Smooth muscle cell (in vitro differentiated cells): ENCODE measurements at regions not wholly inside any gene's neighbourhood (a gene's known extent, or its start where the extent isn't known, plus 50 kb on each side); places are given as distances from the start of the nearest gene placed in this dataset.

Experiments
- DNase-seq: peaks from one replicate; lab custom pipeline; 2025; ENCODE audit not compliant: unreplicated experiment; lab: John Stamatoyannopoulos, UW
- H2AFZ ChIP-seq: fragments of 200-600 bp; sonication (generic); 2 replicates; pipeline ENCODE4 v1.6.0; 2016; ENCODE audit warnings: antibody characterized with exemption, low read depth, mild to moderate bottlenecking
- H3F3A ChIP-seq: fragments of 200-600 bp; sonication (generic); 2 replicates; pipeline ENCODE4 v1.6.0; 2017; ENCODE audit warnings: antibody characterized with exemption, low read depth
- H3K27ac ChIP-seq: fragments of 200-600 bp; sonication (generic); 2 replicates; pipeline ENCODE4 v1.5.1; 2016; ENCODE audit warnings: low read depth, mild to moderate bottlenecking
- H3K27me3 ChIP-seq: fragments of 200-600 bp; sonication (generic); 2 replicates; pipeline ENCODE4 v1.6.1; 2016; ENCODE audit warnings: low read depth, mild to moderate bottlenecking
- H3K36me3 ChIP-seq: fragments of 200-600 bp; sonication (generic); 2 replicates; pipeline ENCODE4 v1.5.1; 2016; ENCODE audit warnings: low read depth
- H3K4me1 ChIP-seq: fragments of 200-600 bp; sonication (generic); 2 replicates; pipeline ENCODE4 v1.5.1; 2016; ENCODE audit warnings: low read depth
- H3K4me2 ChIP-seq: fragments of 200-600 bp; sonication (generic); 2 replicates; pipeline ENCODE4 v1.6.0; 2016; ENCODE audit warnings: mild to moderate bottlenecking
- H3K4me3 ChIP-seq: fragments of 200-600 bp; sonication (generic); 2 replicates; pipeline ENCODE4 v1.5.1; 2016; ENCODE audit warnings: mild to moderate bottlenecking
- H3K79me2 ChIP-seq: fragments of 200-600 bp; sonication (generic); 2 replicates; pipeline ENCODE4 v1.6.0; 2016; ENCODE audit warnings: low read depth, mild to moderate bottlenecking
- H3K9ac ChIP-seq: fragments of 200-600 bp; sonication (generic); 2 replicates; pipeline ENCODE4 v1.6.0; 2016; ENCODE audit warnings: low read depth
- H3K9me3 ChIP-seq: fragments of 200-600 bp; sonication (generic); replicated peaks from 2 replicates; pipeline ENCODE4 v1.5.1; 2016; ENCODE audit warnings: low read depth
- H4K20me1 ChIP-seq: fragments of 200-600 bp; sonication (generic); 2 replicates; pipeline ENCODE4 v1.6.0; 2016; ENCODE audit warnings: low read depth
- CTCF ChIP-seq: fragments of 200-600 bp; sonication (generic); IDR thresholded peaks from 2 replicates; pipeline ENCODE4 v1.5.1; 2017; ENCODE audit warnings: borderline replicate concordance, mild to moderate bottlenecking, antibody characterized with exemption; ENCODE audit not compliant: insufficient read depth, poor library complexity, severe bottlenecking
- WGBS: methylation state at CpG from one replicate; pipeline ENCODE4 v1.1.7; 2016; ENCODE audit warnings: low lambda C conversion rate; 5-methylcytosine and 5-hydroxymethylcytosine counted together

GRCh38 chr14:22419620-22420019 is 169.4 kb downstream of the DAD1 start:
- Histone ChIP-seq H3F3A (no peaks in the 10 kb centered on the region), H3K9ac (no peak overlapping the region), H4K20me1 (no peaks in the 10 kb centered on the region), H2AFZ (no peak overlapping the region), H3K79me2 (no peaks in the 10 kb centered on the region), H3K4me3 (no peak overlapping the region), H3K4me2 (no peak overlapping the region), H3K9me3 (no peaks in the 10 kb centered on the region), H3K36me3 (no peaks in the 10 kb centered on the region), H3K27me3 (no peaks in the 10 kb centered on the region), H3K4me1 (peaks cover 3% of the 10 kb centered on the region), H3K27ac (no peak overlapping the region)
- no peak for TF ChIP-seq CTCF
- no peak for DNase-seq
- WGBS: 60% methylated on average over 3 of the region's 3 CpGs

- Histone ChIP-seq H3K27ac (no peak overlapping the region), H3K4me3 (no peak overlapping the region)
- 59% methylated on average over 5 of the region's 5 CpGs for WGBS
Observed at GRCh38 chr14:22418631-22419030, 170.4 kb downstream of the DAD1 start.

DNA sequence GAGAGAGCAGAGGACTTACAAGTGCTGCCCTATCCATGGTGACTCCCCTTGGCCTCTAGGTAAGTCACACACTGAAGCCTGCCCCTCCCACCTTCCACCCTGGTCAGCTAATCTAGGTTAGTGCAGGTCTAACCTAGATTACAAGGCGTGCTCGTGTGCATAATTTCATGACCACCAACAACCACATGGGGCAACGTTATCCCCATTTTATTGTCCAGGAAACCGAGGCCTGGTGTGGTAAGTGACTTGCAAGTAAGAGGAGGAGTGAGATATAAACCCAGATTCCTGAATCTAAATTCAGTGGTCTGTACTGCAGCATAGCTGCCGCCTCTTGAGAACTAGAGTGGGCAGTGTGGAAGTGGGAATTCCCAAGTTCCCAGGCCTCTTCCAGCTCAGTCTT is 171.1 kb downstream of the DAD1 start:
- Histone ChIP-seq H3F3A (no peaks in the 10 kb centered on the region), H3K79me2 (no peaks in the 10 kb centered on the region), H2AFZ (no peak overlapping the region), H3K4me2 (no peak overlapping the region), H3K4me3 (no peak overlapping the region), H3K9me3 (no peaks in the 10 kb centered on the region), H4K20me1 (no peaks in the 10 kb centered on the region), H3K36me3 (no peaks in the 10 kb centered on the region), H3K27ac (no peak overlapping the region), H3K9ac (no peak overlapping the region), H3K27me3 (no peaks in the 10 kb centered on the region), H3K4me1 (peaks cover 15% of the 10 kb centered on the region)
- 92% methylated on average over 5 of the region's 5 CpGs for WGBS
- TF ChIP-seq CTCF: no peak
- DNase-seq: no peak

More at GRCh38 chr14:22418631-22419030, 170.4 kb downstream of the DAD1 start:
- Histone ChIP-seq H4K20me1 (no peaks in the 10 kb centered on the region), H3K4me1 (peaks cover 8% of the 10 kb centered on the region), H3K79me2 (no peaks in the 10 kb centered on the region), H3K27me3 (no peaks in the 10 kb centered on the region), H3K36me3 (no peaks in the 10 kb centered on the region), H3K4me2 (no peak overlapping the region), H3F3A (no peaks in the 10 kb centered on the region), H3K9ac (no peak overlapping the region), H2AFZ (no peak overlapping the region), H3K9me3 (no peaks in the 10 kb centered on the region)
- no peak for DNase-seq
- TF ChIP-seq CTCF: no peak

DNA sequence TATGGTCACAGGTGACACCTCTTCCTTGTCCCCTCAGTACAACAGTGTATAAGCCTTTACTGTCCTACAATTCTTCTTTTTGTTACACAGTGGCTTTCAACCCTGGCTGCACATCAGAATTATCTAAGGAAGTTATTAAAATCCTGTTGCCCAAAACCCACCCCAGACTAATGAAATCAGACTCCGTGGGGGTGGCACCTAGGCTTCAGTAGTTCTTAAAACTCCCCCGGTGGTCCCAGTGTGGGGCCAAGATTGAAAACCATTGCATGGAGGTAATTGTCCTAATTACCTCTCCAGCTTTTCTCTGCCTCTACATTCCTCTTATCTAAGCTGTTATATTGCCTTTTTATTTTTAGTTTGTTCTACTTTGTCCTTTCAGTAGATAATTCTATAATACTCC is 172.8 kb downstream of the DAD1 start:
- H3K4me1 ChIP-seq: peaks cover 29% of the 10 kb centered on the region
- H4K20me1 ChIP-seq: no peaks in the 10 kb centered on the region
- no peak overlapping the region for H3K27ac ChIP-seq
- H3K4me3 ChIP-seq: no peak overlapping the region
- no peak overlapping the region for H3K9ac ChIP-seq
- no peak for DNase-seq
- WGBS: 87% methylated on average over 2 of the region's 2 CpGs
- H3F3A ChIP-seq: no peaks in the 10 kb centered on the region
- no peaks in the 10 kb centered on the region for H3K9me3 ChIP-seq
- H3K4me2 ChIP-seq: no peak overlapping the region
- H2AFZ ChIP-seq: no peak overlapping the region
- no peaks in the 10 kb centered on the region for H3K79me2 ChIP-seq
- no peaks in the 10 kb centered on the region for H3K36me3 ChIP-seq
- H3K27me3 ChIP-seq: no peaks in the 10 kb centered on the region
- no peak for TF ChIP-seq CTCF
